GM21576 (cell line): ENCODE measurements at regions not wholly inside any gene's neighbourhood (a gene's known extent, or its start where the extent isn't known, plus 50 kb on each side); places are given as distances from the start of the nearest gene placed in this dataset.
"Not testable (repeated sequence)": the region's sequence is repeated elsewhere in the genome, so short reads cannot be mapped to it uniquely, and the experiment has no call there.

Source experiments
- ATAC-seq: cut with Tn5 transposase; IDR thresholded peaks from one replicate; pipeline ENCODE4 v1.9.1; 2021; ENCODE audit warnings: mild to moderate bottlenecking, moderate library complexity; ENCODE audit not compliant: unreplicated experiment

DNA sequence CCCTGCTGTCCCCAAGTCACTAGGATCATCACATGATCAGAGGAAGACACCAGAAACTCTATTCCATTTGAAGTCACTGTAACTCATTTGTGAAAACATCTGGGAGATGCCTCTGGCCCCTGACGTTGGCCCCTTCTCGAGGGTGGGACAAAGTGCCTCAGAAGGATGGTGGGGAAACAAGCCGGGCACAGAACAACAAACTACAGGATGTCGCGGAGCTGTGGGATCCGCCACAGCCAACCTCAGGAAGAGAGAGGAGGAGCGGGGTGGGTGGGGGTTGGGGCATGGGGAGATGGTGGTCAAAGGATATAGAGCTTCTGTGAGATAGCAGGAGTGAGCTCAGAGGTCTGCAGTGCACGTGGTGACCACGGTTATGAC lies 265.6 kb upstream of the TCERG1L start:
- no peak for ATAC-seq

DNA sequence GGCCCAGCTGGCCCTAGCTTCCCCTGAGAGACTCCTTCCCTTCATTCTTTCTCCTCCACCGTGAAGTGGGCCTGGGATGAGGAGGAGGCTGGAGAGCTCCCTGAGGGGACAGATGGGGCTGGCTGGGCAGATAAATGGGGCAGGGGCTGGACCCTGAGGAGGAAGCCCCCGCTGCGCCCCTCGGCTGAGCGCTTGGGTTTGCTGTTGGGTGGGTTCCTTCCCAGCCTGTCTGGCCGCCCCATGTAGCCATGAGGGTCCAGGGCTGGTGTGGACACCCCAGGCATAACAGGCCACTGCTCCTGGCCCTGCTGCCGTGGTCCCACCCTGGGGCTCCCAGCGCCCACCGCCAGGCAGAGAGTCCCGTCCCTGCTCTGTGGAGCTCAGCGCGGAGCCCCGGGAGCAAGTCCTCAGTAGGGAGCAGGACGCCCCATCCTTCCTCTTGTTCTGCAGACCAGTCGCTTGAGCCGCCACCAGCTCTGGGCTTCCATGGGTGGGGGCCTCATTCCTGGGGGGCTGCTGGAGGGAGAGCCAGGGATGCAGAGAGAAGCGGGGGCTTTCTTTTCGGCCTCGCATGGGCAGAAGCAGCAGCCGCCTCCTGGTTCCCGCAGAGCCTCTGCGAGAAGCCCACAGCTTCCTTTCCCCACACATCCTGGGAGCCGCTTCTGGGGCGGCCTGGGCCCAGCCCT lies 266.4 kb upstream of the TCERG1L start:
- no peak for ATAC-seq

DNA sequence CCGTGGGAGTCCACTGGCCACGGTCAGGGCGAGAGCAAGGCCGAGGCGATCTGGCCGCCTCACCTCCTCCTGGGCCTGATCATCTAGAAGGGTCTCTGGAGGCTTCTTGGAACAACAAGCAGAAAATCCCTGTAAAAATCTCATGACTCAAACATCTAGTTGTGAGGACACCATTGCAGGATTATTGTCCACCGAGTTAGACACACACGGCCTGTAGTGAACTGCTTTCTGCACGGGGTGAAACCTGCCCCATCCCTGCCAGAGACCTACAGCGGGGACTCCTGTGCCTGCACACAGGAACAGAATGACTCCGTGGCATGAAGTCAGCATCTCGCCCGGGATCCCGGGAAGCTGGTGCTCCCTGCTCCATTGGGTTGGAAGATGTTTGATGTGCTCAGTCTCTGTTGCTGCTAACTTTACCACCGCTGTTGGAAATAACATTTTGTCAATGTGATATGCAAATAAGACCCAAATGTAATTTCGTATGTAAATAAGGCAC lies 267.0 kb upstream of the TCERG1L start:
- no peak for ATAC-seq

DNA sequence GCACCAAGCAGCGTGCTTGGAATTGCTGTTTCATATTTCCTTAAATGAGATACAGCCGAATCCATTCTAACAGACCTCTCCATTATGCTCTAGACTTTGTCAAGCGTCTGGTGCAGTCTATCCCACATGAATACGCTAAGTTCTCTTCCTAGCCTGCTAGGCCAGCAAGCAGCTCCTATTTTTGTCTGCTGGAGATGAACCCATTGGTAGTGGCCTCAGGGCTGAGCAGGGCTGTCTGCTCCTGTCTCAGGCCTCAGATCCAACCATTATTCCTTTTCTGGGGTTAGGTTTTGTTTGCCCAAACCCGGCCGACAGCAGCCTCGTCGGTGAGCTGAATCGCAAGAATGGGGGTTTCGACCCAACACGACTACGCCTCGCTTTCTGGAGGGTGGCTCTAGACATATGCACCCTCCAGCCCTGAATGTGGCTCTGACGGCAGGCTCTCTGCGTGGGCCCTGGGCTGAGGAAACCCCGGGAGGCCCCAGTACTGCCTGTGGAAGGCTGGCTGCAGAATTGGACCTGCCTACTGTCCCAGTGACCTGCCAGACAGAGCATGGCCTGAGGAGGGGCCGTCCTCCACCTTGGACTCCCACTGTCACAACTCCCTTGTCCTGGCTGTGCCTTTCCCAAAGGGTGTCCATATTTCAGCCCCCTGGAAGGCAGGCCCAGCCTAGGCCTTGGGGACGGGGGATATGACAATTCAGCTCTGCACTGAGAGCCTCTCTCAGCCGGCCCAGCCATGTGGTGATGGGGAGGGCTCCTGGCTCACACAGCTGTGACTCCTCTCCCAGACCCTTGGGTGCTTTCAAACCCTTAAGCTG lies 267.9 kb upstream of the TCERG1L start:
- ATAC-seq = no peak

DNA sequence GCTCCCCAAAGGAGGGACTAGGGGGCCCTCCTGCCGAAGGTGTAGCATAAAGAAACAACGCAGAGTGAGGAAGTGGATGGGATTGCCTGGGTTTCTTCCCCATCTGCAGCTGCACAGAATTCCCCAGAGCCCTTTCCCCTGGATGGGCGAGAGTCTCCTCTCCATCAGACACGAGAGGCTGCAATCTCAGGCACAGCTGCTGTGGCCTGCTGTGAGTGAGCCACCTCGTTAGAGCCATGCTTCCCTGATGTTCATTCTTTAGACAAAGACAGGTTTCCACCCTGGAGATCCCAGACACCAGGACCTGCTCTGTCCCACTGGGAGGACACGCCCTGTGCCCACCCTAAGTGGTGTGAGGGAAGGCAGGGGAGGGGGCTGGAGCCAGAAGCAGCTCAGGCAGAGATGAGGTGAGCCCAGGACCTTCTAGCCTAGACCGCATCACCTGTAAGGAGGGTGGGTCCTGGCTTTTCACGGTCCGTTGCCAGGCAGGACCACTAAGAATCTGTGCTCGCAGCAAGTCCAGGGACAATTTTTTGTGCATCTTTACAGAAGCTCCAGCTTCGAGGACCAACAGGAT lies 268.6 kb upstream of the TCERG1L start:
- no peak for ATAC-seq

DNA sequence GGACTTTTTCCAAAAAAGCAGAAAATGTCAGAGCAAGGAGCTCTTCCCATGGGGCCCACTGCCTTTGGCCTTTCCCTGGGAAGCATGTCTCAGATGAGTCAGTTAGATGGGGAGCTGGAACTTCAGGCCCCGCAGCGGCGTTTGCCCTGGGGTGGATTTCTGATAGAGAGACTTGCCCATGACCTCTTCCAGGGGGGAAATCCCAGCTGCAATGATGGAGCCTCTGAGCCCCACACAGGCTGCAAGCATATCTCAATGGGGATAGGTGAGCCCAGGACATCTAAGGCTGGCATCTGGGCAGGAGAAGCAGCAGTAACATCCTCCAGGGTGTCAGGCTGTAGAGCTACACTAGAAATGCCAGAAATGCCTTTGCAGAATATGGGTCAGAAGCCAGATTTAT lies 269.2 kb upstream of the TCERG1L start:
- no peak for ATAC-seq

DNA sequence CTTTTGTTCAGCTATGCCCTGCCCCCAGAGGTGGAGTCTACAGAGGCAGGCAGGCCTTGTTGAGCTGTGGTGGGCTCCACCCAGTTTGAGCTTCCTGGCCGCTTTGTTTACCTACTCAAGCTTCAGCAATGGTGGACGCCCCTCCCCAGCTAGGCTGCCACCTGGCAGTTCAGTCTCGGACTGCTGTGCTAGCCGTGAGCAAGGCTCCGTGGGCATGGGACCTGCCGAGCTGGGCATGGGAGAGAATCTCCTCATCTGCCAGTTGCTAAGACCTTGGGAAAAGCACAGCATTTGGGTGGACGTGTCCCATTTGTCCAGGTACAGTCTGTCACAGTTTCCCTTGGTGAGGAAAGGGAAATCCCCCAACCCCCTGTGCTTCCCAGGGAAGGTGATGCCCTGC lies 270.0 kb upstream of the TCERG1L start:
- ATAC-seq = not testable (repeated sequence)

DNA sequence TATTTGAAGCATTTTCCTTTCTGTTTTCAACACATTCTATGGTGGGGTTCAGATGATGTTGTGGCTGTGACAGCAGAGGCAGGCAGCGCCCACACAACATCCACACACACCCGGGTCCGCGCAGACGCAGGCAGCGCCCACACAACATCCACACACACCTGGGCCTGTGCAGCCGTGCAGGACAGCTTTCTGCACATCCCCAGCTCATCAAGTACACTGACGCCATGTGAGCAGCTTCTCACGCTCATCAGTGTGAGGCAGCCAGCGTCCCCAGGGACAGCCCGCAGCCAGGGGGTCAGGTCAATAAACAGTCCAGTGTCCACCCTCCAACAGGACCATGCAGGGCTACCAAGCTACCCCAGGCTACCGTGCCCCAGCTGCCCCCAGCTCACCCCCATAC lies 272.8 kb upstream of the TCERG1L start:
- no peak for ATAC-seq

DNA sequence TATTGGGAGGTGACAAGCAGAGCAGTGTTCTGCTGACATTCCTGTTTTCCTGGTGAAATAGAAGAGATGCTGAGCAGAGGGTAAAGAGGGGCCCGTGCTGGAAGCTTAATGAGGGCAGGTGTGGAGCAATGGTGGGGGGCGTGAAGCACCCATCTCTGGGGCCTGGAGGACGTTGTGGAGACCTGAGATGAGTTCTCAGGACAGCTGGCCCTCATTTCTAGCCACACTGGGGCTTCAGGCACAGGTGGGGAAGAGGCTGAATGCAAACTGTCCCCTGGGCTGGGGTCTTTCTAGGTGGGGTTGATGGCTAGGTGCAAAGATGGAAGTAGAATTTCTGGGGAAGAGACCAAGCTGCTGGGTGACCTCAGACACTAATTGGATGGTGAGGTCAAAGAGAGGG lies 274.2 kb upstream of the TCERG1L start:
- no peak for ATAC-seq

DNA sequence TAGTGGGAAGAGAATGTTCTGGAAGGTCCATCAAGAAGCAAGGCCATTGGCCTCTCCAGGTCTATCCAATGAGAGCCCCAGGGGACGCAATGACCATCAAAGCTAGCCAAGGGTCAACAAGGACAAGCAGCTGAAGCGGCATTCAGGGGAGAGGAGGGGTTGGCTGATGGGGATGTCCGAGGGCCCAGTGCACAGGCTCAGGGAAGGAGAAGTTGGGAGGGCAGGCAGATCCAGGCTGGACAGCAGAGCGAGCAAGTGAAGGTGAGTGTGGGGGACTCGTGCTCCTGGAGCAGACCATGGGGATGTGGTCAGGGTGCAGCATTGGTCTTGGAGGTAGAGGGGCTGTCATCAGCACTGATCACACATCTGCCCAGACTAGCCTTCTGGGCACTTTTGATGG lies 275.4 kb upstream of the TCERG1L start:
- ATAC-seq = no peak

DNA sequence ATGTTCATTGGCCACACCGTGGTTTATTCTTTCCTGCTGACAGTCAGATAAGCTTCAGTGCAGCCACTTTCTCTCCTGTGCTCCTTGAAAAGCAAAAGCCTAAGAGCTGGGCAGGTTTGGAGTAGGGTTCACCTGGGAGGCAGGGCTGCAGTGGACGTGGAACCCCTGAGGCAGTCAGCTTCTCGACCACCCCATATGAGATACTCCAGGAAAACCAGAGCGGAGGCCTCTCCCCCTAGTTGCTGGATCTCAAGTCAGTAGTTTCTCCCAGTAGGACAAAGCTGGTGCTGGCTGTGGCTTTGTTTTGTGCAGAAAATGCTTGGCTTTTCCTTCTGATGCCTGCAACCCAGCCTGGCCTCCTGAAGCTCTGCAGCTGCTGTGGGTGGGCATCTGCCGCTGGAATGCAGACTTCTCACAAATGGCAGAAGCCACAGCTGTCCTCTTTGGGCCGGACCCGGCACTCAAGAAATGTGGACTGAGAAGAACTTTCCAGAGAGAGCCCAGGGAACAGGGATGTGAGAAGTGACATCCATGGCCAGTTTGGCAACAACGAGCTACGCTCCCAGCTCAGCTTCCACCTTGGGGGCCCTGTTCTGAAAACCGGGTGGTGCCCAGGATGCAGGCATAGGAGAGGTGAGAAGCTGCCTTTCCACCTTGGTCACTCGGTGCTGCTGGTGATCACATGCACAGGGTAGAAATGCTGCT lies 276.6 kb upstream of the TCERG1L start:
- no peak for ATAC-seq

DNA sequence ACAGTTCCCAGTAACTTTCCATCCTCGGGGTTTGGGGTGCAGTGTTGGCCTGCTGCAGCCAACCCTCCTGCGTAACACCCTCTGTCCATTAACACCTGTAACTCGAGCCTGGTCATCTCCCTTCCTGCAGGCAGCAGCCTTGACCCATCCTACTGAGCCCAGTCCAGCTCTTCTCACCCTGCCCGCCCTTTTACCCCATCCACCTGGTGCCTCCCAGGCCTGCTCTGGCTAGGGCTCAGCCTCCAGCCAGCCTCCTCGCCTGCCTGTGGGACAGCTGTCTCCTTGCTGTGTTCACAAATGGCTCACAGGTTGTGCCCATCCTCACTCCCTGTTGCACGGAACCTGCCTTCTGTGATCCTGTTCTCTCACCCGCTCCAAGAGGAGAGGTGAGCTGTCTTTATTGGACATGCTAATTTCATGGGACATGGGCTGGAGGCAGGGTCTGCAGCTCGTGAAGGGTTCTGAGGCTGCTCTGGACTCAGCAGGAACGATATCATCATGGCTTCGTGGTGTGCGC lies 277.2 kb upstream of the TCERG1L start:
- no peak for ATAC-seq

DNA sequence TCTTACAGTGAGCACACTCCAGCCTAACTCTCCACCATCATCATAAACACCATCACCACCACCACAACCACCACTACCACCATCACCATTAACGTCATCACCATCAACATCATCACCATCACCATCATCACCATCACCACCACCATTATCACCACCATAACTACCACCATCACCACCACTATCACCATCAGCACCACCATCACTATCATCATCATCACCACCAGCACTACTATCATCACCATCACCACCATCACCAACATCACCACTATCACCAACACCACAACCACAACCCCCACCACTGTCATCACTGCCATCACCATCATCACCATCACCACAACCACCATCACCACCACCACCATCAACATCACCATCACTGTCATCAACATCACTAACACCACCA lies 279.0 kb upstream of the TCERG1L start:
- ATAC-seq = no peak

DNA sequence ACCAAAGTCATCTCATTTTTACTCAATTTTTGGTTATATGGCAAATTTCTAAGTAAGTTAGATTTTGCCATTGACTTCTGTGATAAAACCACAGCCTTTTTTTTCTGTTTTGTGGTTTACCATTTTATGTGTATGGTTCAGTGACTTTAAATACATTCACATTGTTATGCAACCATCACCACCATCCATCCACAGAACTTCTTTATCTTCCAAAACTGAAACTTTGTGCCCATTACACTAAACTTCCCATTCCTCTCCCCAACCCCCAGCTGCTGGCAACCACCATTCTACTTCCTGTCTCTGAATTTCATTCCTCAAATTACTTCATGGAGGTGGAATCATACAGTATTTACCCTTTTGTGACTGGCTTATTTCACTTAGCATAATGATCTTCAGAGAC lies 280.4 kb upstream of the TCERG1L start:
- no peak for ATAC-seq

DNA sequence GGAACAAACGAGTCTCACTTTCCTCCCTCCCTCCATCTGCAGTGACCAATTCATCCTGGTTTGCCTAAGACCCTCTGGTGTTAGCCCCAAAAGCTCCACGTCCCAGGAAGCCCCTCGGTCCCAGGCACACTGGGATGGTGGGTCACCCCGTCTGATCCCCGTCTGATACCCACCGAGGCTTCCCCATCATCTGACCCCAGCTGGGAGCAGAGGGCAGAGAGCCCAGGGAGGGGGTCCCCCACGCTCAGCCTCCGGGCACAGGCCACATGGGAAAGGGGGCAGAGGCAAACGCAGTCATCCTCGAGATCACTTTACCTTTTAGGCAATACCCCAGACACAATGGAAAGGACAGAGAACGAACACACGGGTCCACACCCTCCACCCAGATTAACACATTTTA lies 291.6 kb upstream of the PPP2R2D start:
- ATAC-seq = no peak

DNA sequence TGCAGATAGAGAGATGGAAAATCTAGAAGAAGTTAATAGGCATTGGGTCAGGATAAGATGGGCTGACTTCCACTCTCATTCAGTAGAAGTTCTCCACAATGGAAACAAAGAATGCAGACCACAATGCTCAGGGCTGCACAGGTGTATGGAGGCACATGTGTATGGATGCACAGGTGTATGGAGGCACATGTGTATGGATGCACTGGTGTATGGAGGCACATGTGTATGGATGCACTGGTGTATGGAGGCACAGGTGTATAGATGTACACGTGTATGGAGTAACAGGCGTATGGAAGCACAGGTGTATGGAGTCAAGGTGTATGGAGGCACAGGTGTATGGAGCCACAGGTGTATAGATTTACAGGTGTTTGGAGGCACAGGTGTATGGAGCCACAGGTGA lies 285.7 kb upstream of the PPP2R2D start:
- ATAC-seq = no peak

DNA sequence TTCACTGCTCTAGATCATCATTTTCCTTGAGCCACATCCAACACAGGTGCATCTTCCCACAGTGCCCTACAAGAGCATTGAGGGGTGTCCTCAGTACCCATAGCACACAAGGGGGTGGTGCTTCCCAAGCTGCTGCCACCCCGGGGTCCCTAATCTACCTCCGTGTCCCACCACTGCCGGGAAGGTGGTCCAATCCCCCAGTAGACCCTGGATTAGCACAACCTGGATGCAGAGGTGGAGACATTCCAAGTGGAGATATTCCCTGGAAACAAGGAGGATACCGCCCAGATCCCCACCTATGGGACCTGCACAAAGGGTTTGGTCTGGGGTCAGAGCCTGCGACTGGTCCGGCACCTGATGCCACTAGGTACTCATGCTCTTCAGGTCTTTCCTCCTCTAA lies 284.8 kb upstream of the PPP2R2D start:
- ATAC-seq = no peak

DNA sequence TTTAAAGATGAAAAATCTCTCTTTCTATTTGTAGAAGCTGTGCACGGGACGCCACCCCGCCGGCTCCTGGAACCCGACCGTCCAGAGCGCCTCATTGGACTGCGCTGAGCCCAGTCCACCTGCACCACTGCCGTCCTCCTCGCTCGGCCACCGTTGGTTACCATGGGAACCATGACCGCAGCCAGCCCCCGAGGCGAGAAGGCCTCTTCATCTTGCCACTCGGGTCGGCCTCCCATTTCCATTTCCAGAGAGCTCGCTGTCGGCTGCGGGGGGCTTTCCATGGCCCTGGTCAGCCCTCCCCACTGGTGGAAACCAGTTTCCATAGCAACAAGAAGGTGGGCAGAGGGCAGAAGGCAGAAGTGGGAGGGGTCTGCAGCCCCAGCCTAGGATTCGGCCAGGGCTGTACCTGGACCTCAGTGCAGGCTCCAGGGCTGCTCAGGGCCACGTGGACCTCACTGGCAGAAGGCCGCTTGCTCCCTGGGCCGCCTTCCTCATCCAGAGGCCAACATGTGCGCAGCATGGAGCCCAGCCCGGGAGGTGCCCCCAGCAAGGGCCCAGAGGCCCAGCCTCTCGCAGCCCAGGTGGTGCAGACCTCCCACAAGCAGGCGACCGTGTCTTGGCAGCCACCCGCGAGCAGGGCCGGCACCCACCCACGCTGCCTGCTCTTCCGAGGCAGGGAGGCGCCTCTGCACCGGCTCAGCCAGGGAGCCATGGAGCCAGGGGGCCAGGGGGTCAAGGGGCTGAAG lies 283.5 kb upstream of the PPP2R2D start:
- ATAC-seq = no peak

DNA sequence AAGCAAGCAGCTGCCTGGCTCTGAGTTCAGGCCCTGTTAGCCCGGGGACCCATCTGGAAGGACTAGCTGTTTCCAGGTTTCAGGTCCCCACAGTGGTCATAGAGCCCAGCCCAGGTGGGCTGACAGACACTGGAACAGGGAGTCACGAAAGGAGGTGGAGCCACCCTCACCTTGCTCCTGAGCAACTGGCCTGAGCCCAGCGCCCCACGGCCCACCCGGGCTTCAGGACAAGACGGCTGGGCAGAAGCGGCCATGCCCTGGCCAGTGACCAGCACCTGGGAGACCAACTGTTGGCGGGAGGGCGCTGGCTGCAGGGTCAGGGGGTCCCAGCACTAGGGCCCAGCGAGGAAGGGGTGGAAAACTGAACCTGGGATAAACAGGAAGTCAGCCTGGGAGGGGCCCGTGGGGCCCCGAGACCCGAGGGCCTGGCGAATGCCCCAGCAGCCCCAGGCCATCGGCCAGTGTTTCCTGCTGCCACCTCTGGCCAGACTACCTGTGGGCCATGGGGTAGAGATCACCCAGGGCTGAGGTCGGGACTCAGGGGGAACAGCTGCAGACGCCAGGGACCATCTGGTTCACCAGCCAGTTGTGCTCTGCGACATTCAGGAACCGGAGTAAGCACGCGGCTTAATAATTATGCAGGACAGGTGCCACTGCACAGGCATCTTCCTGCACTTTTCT lies 282.1 kb upstream of the PPP2R2D start:
- ATAC-seq = no peak

DNA sequence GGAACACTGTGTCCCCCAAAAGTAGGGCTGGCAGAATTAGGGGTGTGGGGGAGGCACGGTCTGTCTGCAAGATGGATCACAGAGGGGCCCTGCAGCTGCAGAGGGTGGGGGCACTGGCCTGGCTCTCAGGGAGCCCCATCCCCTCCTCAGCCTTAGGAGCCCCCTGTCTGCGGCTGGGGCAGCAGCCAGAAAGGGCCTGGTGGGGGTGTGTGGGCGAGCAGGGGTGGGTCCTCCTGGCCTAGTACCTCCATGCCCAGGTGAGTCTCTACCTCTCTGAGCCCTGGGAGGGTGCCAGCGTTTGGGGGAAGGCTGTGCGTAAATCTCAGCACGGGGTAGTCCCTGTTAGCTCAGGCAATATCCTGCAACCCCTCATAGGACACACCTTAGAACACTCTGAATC lies 280.5 kb upstream of the PPP2R2D start:
- no peak for ATAC-seq
